Suprapubic skin (tissue), 4 donors: ENCODE measurements at regions not wholly inside any gene's neighbourhood (a gene's known extent, or its start where the extent isn't known, plus 50 kb on each side); places are given as distances from the start of the nearest gene placed in this dataset.

Experiments
- DNase-seq, 2 donors: peaks; one replicate each; pipeline ENCODE4 v3.0.0-alpha.2; 2019; ENCODE audit warnings: low spot score in 2 of 2
- H3K27ac ChIP-seq: fragments of 200-600 bp; sonication (generic); one replicate; pipeline ENCODE4 v1.5.1; 2019
- H3K27me3 ChIP-seq: fragments of 200-600 bp; sonication (generic); one replicate; pipeline ENCODE4 v1.5.1; 2019
- H3K36me3 ChIP-seq: fragments of 200-600 bp; sonication (generic); one replicate; pipeline ENCODE4 v1.5.1; 2019
- H3K4me1 ChIP-seq: fragments of 200-600 bp; sonication (generic); one replicate; pipeline ENCODE4 v1.5.1; 2019
- H3K4me3 ChIP-seq: fragments of 200-600 bp; sonication (generic); one replicate; pipeline ENCODE4 v1.5.1; 2019; ENCODE audit warnings: mild to moderate bottlenecking
- H3K9me3 ChIP-seq: fragments of 200-600 bp; sonication (generic); one replicate; pipeline ENCODE4 v1.5.1; 2019
- EP300 ChIP-seq: sonication (generic); formaldehyde crosslinking; IDR thresholded peaks from one replicate; pipeline ENCODE4 v1.6.1; 2017; ENCODE audit warnings: antibody characterized with exemption
- POLR2AphosphoS5 ChIP-seq, 3 donors: sonication (generic); formaldehyde crosslinking; IDR thresholded peaks; one replicate each; pipeline ENCODE4 v1.6.1; 2017; ENCODE audit warnings: antibody characterized with exemption in 3 of 3
- WGBS: methylation state at CpG from one replicate; pipeline ENCODE4 v1.1.5; 2018; 5-methylcytosine and 5-hydroxymethylcytosine counted together

DNA sequence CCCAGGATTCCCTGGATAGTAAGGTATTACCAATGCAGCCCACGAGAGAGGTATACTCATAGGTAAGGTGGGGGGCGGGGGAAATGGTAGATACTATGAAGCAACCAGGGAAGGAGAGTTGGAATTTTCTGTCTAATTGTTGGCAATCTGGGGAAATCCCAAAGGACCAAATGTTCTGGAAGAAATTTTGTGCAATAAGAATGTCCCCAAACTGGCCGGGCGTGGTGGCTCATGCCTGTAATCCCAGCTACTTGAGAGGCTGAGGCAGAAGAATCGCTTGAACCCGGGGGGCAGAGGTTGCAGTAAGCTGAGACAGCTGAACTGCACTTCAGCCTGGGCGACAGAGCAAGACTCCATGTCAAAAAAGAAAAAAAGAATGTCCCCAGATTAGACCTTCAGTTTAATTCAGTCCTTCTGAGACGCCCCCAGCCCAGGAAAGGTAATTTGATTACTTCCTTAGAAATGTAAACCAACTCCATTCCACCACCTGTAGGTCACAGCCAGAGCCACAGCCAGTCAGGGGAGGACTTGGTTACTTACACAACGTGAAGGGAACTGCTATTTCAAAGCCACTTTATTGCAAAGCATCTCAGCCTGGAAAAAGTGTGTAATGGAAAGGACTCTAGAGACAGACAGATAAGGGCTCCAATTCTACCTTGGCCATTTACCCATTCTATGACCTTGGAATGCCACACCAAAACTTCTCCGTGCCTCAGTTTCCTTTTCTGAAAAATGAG, 50.0 kb upstream of the KLF4 start:
- Histone ChIP-seq H3K27me3 (no peaks in the 10 kb centered on the region), H3K27ac (peak overlapping the region; percentile 83), H3K9me3 (no peaks in the 10 kb centered on the region), H3K4me3 (no peak overlapping the region), H3K36me3 (no peaks in the 10 kb centered on the region), H3K4me1 (peaks cover 10% of the 10 kb centered on the region)
- DNase-seq = peak; percentile 75 to 87
- WGBS = 74% methylated on average over 10 of the region's 10 CpGs
- TF ChIP-seq POLR2AphosphoS5 (IDR thresholded peaks at IDR 0.05) = peak in 1 of 3 donors; percentile 11
- TF ChIP-seq EP300 = no peak
